ENCODE measurements at regions not wholly inside any gene's neighbourhood (a gene's known extent, or its start where the extent isn't known, plus 50 kb on each side); places are given as distances from the start of the nearest gene placed in this dataset.

GRCh38 chr9:80061096-80061495, 489.3 kb downstream of the TLE4 start:
- DNase-seq (ENCODE audit: low read depth): peak; percentile 1

GRCh38 chr9:80059979-80060378, 488.2 kb downstream of the TLE4 start:
- DNase-seq (ENCODE audit: low read depth): no peak

- DNase-seq (ENCODE audit: low read depth): no peak
Measured at GRCh38 chr9:80059191-80059590, 487.4 kb downstream of the TLE4 start.

- DNase-seq (ENCODE audit: low read depth): no peak
Measured at GRCh38 chr9:80052830-80053229, 481.1 kb downstream of the TLE4 start.

GRCh38 chr9:80049096-80049782, 477.5 kb downstream of the TLE4 start:
- DNase-seq (ENCODE audit: low read depth): no peak

GRCh38 chr9:80046481-80046880, 474.7 kb downstream of the TLE4 start:
- no peak for DNase-seq (ENCODE audit: low read depth)

GRCh38 chr9:80041821-80042220, 470.1 kb downstream of the TLE4 start:
- no peak for DNase-seq (ENCODE audit: low read depth)

- no peak for DNase-seq (ENCODE audit: low read depth)
Measured at GRCh38 chr9:80040457-80040856, 468.7 kb downstream of the TLE4 start.

GRCh38 chr9:80030801-80031200, 459.0 kb downstream of the TLE4 start:
- DNase-seq (ENCODE audit: low read depth): no peak

GRCh38 chr9:80028501-80028900, 456.7 kb downstream of the TLE4 start:
- peak; percentile 53 for DNase-seq (ENCODE audit: low read depth)

- DNase-seq (ENCODE audit: low read depth): no peak
Measured at GRCh38 chr9:80025796-80026520, 454.2 kb downstream of the TLE4 start.

- DNase-seq (ENCODE audit: low read depth): no peak
Measured at GRCh38 chr9:80025131-80025530, 453.4 kb downstream of the TLE4 start.

- DNase-seq (ENCODE audit: low read depth): no peak
Measured at GRCh38 chr9:80020530-80020929, 448.8 kb downstream of the TLE4 start.

GRCh38 chr9:80020056-80020455, 448.3 kb downstream of the TLE4 start:
- no peak for DNase-seq (ENCODE audit: low read depth)

- DNase-seq (ENCODE audit: low read depth): no peak
Measured at GRCh38 chr9:80013891-80014290, 442.1 kb downstream of the TLE4 start.

GRCh38 chr9:80012557-80013330, 441.0 kb downstream of the TLE4 start:
- DNase-seq (ENCODE audit: low read depth): no peak

GRCh38 chr9:80009204-80009603, 437.4 kb downstream of the TLE4 start:
- DNase-seq (ENCODE audit: low read depth): no peak

- no peak for DNase-seq (ENCODE audit: low read depth)
Measured at GRCh38 chr9:80004714-80005113, 432.9 kb downstream of the TLE4 start.

- no peak for DNase-seq (ENCODE audit: low read depth)
Measured at GRCh38 chr9:79990536-79990935, 418.8 kb downstream of the TLE4 start.

GRCh38 chr9:79989079-79989478, 417.3 kb downstream of the TLE4 start:
- DNase-seq (ENCODE audit: low read depth): no peak

GRCh38 chr9:79988126-79988525, 416.4 kb downstream of the TLE4 start:
- DNase-seq (ENCODE audit: low read depth): no peak

- no peak for DNase-seq (ENCODE audit: low read depth)
Measured at GRCh38 chr9:79986437-79986836, 414.7 kb downstream of the TLE4 start.

GRCh38 chr9:79985772-79986171, 414.0 kb downstream of the TLE4 start:
- no peak for DNase-seq (ENCODE audit: low read depth)
